ENCODE measurements at regions not wholly inside any gene's neighbourhood (a gene's known extent, or its start where the extent isn't known, plus 50 kb on each side); places are given as distances from the start of the nearest gene placed in this dataset.

DNA sequence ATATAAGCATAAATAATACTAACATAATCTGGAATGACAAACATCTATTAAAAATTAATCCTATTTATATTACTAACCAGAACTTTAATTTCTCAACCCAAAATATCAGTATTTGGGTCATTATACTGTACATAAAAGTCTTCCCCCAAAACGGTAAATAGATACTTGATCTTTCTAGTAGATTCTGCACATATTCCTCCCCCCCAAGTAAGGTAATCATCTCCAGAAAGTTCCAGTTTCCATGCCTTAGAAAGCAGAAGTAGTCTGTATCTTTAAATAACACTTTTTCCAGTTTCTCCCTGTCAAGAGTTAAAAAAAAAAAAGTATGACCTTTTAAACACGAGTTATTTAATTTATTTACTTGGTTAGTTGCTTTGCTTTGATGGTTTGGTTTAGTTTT, 150.7 kb upstream of the MB21D2 start:
- TF ChIP-seq EZH2 (IDR thresholded peaks at IDR 0.05; ENCODE audit: insufficient read depth, poor library complexity, severe bottlenecking) (no peak), EZH2phosphoT487 (IDR thresholded peaks at IDR 0.05; ENCODE audit: insufficient read depth, low read depth) (no peak)
